Esophagus mucosa (tissue), 1 donor: ENCODE measurements at regions not wholly inside any gene's neighbourhood (a gene's known extent, or its start where the extent isn't known, plus 50 kb on each side); places are given as distances from the start of the nearest gene placed in this dataset.

ENCODE experiments used
- ATAC-seq: fragments of 200-7000 bp; cut with Tn5 transposase; one replicate; pipeline ENCODE4 v1.9.1; 2020
- donor health status: DM: yes; HTN: yes; CAD: no.

GRCh38 chr12:126636821-126637220 is 1571.6 kb downstream of the AACS start:
- ATAC-seq: no peak

GRCh38 chr12:126644236-126645020 is 1579.2 kb downstream of the AACS start:
- ATAC-seq: no peak

GRCh38 chr12:126648074-126648473 is 1582.8 kb downstream of the AACS start:
- ATAC-seq: no peak

GRCh38 chr12:126651133-126651532 is 1585.9 kb downstream of the AACS start:
- ATAC-seq: no peak

GRCh38 chr12:126663304-126664094 is 1598.3 kb downstream of the AACS start:
- ATAC-seq: peak; percentile 59

- ATAC-seq: no peak
Measured at GRCh38 chr12:126667339-126667738, 1599.6 kb upstream of the TMEM132C start.

- no peak for ATAC-seq
Measured at GRCh38 chr12:126668538-126668937, 1598.4 kb upstream of the TMEM132C start.

- ATAC-seq: no peak
Measured at GRCh38 chr12:126668961-126669360, 1598.0 kb upstream of the TMEM132C start.

- no peak for ATAC-seq
Measured at GRCh38 chr12:126676434-126676833, 1590.5 kb upstream of the TMEM132C start.

GRCh38 chr12:126681676-126682075 is 1585.3 kb upstream of the TMEM132C start:
- no peak for ATAC-seq

GRCh38 chr12:126684703-126685102 is 1582.3 kb upstream of the TMEM132C start:
- ATAC-seq: no peak

- no peak for ATAC-seq
Measured at GRCh38 chr12:126685636-126686035, 1581.3 kb upstream of the TMEM132C start.

- no peak for ATAC-seq
Measured at GRCh38 chr12:126688556-126688955, 1578.4 kb upstream of the TMEM132C start.

GRCh38 chr12:126700096-126700495 is 1566.9 kb upstream of the TMEM132C start:
- ATAC-seq: no peak

- ATAC-seq: no peak
Measured at GRCh38 chr12:126704609-126705008, 1562.4 kb upstream of the TMEM132C start.

- ATAC-seq: no peak
Measured at GRCh38 chr12:126706300-126706699, 1560.7 kb upstream of the TMEM132C start.

- no peak for ATAC-seq
Measured at GRCh38 chr12:126708492-126708896, 1558.5 kb upstream of the TMEM132C start.

- ATAC-seq: no peak
Measured at GRCh38 chr12:126718365-126718764, 1548.6 kb upstream of the TMEM132C start.

GRCh38 chr12:126719912-126720705 is 1546.9 kb upstream of the TMEM132C start:
- ATAC-seq: no peak

GRCh38 chr12:126726481-126727217 is 1540.3 kb upstream of the TMEM132C start:
- no peak for ATAC-seq

GRCh38 chr12:126727218-126728075 is 1539.5 kb upstream of the TMEM132C start:
- no peak for ATAC-seq
